HG02642 (cell line): ENCODE measurements at regions not wholly inside any gene's neighbourhood (a gene's known extent, or its start where the extent isn't known, plus 50 kb on each side); places are given as distances from the start of the nearest gene placed in this dataset.

Source experiments
- ATAC-seq: cut with Tn5 transposase; IDR thresholded peaks from one replicate; pipeline ENCODE4 v1.9.1; 2021; ENCODE audit warnings: mild to moderate bottlenecking; ENCODE audit not compliant: unreplicated experiment, poor library complexity

DNA sequence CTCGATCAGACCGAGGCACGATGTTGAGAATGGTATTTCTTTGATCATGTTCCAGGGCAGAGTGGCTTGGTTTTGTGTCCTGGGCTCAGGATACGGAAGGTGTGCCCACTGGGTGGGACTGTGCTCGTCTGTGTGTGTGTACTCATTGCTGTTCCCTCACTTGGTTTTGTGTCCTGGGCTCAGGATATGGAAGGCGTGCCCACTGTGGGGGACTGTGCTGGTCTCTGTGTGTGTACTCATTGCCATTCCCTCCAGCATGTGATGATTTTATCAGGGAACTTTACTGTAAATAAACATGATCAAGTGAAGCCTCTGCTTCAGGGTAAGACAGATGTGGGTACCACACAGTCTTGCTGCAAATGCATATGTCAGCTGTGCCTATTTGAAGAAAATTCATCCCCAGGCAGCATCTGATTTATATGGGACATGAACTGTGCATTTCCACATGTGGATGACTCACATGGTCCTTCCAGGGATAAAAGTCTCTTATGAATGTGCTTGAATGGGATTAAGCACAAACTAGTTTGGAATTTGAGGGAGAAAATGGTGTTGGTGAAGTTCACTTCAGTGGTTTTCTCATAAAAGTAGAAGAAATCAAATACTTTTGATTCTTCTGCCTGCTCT lies 274.3 kb downstream of the QKI start:
- no peak for ATAC-seq

DNA sequence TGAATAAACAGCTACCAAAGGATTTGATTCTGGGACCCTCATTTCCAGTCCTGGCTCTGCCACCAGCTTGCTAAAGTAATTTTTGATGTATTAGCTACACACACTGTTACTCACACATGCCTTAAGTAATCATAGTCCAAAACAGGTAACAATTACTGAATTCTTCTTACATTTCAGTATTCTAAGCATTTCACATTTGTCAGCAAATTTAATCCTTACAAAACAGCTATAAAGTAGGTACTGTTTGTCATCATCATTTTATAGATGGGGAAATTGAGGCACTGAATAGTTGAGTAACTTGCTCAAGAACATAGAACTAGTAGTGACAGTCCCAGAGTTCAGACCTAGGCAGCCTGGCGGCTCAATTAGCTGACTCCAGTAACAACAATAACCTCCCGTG lies 272.6 kb downstream of the QKI start:
- no peak for ATAC-seq

DNA sequence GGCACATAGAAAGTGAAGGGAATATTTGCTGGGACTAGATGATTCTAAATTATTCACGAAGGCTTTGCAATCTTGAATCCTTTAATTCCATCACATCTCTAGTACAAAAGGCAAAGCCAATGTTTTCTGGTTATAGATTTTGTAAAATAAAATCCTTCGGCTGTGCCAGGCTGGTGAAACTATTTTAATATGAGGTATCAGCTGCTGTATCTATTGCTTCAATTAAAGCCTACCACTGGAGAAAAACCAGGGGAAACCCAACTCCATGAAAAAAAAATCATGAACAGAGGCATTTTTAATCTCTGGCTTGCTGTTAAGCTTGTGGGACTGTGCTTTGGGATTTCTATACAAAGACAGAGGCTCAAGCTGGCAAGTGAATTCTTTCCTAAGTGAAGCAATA lies 271.8 kb downstream of the QKI start:
- ATAC-seq: no peak

DNA sequence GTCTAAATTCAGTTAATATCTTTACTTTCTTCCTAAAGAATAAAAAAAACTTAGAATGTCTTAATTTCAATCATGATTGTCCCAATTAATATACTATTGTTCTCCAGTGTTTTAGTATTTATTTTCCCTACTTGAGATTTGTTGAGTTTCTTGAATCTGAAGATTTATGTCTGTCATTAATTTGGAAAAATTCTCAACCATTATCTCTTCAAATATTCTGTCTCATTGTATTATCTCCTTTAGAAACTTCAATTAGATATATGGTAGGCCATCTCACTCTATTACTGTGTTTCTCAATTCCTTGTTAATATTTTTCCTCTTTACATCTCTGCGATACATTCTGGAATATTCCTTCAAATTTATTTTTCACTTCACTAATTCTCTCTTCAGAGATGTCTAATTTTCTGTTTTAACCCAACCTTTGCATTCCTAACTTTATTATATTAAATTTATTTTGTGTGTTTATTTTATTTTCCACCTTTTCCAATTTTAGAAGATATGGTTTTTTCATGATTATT lies 268.6 kb downstream of the QKI start:
- ATAC-seq: no peak

DNA sequence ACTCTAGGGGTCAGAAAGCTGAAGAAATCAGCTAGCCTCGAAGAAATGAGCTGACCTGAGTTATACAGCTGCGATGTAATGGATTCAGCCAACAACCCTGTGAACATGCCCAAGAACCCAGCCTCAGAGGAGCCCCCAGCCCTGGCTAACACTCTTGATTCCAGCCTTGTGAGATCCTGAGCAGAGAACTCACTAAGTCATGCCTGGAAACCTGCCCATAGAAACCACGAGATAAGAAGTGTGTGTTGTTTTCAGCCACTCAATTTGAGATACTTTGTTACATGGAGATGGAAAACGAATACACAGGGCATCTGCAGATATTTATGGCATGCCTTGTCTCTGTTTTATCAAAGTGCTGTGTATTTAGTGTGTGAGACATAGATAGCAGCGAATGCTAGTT lies 265.2 kb downstream of the QKI start:
- no peak for ATAC-seq

DNA sequence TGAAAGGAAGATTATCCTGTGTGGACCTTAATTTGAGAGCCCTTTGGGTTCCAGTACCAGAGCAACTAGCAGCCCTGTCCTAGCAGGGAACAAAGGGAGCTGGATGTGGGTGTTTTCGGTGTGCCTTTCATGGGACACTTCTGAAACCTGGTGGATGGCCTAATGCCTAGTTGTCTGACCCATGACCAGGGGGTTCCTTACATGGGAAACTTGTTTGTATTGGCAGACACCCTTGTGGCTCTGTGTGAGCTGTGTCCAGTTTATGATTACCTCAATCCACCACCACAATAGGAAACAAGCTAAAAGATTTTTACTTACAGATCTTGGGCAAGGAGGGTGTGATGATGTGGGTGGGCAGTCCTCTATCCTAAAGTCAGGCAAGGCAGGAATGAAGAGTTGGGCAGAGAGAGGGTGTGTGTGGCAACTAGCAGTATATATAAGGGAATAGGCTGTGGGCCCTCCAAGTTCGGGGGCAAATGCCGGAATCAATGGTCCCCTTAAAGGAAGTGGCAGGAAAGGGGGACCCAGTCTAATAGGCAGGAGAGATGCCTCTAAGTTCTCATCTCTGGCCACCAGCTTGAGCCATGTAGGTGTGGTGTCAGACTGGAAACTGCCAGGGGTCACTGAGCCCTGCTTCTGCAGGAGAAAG lies 264.6 kb downstream of the QKI start:
- ATAC-seq: no peak

DNA sequence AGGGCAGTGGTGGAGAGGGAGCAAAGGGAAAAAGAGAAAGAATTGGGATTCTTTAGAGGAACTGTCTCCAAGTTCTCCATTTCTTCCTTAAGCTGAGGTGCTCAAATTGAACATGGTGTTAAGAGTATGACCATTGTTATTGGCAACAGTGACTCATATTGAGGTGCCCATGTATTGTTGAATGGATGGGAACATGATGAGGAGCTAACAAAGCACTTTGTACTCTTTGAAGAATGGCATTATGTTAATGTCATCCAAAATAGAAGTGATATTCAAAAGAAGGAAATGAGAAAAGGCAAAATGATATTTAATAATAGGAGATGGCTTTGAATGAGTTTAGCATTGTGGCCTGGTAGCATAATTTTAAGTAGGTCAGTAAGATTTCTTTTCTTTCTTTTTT lies 261.1 kb downstream of the QKI start:
- ATAC-seq: no peak

DNA sequence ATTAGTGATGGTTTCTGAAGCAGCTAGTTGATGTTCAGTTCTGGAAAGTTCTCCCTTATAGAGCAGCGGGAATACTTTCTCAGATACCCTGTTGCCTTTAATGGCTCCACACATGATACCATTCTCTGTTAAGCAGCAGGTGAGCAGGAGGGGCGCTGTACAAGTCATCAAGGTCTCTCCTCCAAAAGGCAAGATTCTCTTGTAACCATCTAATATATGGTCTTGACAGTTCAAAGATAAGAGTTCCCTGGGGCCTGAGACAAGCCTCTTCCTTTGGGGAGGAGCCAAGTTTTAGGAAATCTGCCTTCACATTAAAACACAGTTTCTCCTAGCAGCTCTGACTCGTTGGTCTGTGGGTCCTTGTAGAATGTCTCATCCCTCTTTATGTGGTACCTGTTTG lies 258.2 kb downstream of the QKI start:
- ATAC-seq: no peak

DNA sequence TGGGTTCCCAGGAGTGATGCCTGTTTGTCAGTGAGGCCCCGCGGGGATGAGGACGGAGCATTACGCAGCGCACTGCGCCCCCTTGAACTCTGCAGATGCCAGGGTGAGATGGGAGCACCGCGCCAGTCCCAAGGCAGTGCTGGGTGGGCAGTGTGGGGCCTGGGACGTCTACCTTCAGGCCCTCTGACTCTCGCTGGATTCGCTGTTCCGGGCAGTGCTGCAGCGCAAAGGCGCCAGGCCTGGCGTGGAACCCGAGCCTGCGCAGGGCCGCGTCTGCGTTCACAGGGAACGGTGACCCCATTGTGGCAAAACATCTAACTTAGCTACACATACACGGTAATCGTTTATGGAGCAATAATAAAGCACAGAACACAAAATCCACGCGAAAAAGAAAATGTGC lies 257.3 kb downstream of the QKI start:
- no peak for ATAC-seq

DNA sequence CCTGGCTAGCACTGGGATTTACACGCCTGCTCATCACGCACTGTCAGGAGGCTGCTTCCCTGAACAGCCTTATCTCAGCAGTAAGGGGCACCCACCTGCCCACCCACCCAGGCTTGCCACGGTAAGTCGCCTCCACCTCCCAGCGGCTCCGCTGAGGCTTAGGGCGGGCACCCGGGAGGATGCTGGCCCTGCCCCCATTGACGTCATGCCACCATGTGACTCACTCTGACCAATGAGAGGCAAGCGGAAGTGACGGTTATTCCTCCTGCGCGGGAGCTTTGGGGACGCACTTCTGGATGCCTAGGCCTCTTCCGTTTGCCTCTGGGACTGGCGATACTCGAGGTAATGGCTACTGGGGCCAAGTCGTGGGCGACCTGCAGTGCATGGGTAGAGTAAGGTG lies 256.8 kb downstream of the QKI start:
- ATAC-seq: no peak

DNA sequence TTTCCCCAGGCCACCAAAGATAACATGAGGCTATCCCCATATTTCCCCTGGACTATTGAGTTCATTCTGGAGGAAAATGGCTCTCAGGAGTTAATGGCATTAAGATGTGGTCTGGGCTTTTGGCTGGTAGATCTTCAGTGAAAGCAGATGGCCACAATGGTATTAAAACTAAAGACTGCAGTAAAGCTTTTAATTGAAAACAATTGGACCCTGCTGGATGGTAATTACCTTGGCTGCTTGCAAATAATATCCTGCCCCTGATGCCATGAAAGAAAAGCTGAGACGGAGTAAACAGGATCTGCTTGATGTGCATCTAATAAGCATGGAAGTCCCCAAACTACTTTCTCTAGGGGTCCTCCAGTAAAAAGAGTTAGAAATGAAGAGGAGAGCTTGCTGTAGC lies 255.8 kb downstream of the QKI start:
- ATAC-seq: no peak

DNA sequence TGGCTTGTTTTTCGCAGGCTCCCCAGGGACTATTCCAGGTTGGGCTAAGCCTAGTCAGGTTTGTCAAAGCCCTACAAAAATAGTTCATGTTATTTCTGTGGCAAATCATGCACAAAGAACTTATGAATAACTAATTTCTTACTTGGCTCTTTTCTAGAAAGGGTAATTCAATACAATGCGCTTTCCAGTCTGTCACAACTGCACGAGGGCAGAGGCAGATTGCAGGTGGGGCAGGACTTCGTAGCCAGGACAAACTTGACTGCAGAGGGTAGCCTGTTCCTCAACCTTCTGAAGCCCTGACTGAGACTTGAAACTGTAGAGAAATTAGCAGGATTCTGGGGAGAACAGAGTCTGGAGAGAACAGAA lies 253.5 kb downstream of the QKI start:
- ATAC-seq: no peak

DNA sequence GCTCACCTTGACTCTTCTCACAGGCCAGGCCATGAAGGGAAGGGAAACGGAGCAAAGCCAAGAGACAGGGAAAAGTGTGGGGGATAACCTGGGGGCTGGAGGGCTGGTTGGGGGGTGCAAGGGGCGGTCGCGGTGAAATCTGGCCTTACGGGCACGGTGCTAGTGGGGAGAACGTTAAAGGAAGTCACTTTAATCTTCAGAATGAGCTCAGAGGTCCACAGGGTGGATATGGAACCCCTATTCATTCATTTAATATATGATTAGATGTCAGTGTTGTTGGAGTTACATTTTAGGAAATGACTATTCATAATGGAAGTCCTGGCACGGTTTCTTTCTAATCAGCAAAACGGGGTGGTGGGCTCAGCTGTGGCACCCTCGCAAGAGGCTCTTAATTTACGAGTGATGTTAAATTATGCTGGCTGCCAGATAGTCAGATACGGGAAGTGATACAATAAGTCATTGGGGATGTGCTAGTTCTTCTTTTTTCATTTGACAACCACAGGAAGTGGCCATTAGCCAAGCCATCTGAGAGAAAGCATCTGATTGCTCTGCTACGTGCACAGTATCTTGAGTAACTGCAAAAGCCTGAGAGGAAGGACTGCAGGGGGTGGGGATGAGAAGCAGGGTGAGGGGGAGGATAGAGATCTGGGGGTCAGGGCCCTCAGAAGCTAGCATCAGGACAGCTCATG lies 253.0 kb downstream of the QKI start:
- ATAC-seq: peak; percentile 97

DNA sequence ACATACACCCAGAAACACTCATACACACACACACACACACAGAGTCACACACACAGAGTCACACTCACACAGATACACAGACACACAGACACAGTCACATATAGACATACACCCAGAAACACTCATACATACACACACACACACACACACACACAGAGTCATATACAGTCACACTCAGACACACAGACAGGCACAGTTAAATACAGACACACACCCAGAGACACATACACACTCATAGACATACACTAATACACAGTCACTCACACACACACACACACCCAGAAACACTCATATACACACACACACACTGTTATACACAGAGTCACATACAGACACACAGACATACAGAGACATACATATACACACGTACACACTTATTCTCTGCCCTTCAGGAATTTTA lies 250.9 kb downstream of the QKI start:
- ATAC-seq: no peak

DNA sequence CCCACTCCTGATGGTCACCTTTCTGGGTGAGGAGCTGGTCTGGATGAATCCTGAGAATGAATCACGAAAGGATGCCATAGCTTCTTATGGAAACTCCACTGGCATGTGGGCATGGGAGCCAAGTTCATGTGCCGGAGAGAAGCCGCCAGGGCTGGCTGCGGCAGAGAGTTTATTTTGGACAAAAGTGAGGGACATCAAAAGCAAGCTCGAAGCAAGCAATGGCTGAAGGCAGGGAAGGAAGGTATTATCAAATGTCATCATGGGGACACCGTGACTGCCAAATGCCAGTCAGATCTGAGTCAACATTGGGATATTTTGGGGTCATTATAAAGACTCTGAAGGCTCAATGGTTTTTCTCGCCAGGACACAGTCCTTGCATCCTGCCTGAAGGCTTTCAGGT lies 249.1 kb downstream of the QKI start:
- no peak for ATAC-seq

DNA sequence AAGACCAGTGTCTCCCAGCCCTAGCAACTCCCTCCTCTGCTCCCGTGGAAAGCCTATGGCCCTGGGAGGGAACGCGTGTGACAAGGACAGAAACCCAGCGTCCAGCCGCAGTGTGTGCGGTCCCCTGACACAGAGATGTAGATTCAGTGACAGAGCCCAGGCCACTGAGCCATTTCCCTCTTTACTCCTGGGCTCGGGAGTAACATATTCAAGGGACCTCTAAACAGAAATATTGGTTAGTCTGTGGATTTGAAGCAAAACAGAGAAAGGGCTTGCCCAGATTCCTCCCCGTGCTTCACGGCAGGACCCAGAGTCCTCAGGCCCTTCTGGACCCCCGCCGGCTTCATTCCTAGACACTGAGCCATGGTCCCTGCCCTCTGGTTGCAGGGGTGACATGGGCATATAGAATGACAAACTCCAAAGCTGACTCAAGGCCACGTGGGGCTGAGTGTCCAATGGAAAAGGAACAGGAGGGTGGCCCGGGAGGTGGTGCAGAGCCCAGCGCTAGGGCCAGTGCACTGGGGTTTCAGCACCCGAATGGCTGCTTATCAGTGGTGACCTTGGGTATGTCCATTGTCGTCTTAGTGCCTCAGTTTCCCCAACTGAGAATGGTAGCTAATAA lies 248.2 kb downstream of the QKI start:
- ATAC-seq: no peak

DNA sequence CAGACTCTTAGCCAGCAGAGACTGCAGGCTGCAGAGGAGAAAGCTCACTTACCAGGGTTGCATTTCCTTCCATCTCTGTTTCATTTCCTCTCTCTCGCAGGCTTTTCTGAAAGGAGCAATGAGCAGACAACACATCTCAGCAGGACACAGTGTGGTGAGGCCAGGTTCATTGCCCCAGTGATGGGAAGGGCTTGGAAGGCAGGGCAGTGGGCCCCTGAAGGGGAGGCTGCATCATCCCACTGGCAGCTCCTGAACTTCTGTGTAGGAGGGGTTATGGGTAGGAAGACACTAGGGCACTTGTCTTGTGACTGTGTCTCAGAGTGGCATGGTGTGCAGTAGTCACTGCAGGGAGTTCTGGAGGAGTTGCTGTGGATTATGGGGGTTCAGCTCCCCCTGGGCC lies 246.8 kb downstream of the QKI start:
- peak; percentile 96 for ATAC-seq

DNA sequence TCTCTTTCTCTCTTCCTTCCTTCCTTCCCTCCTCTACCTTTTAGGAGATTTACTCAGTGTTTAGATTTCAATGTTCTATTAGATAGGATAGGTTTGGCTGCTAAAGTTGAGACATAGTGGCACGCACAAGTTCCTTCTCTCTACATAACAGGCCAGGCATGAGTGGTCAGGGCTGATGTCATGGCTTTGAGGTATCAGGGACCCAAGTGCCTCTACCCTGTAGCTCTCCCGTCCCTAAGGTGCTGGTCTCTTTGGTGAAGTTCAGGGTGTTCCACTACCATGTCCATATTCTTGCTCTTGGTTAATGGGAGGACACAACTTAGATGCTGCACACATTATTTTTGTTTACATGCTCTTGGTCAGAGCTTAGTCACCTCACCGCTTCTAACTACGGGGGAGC lies 245.3 kb downstream of the QKI start:
- no peak for ATAC-seq

DNA sequence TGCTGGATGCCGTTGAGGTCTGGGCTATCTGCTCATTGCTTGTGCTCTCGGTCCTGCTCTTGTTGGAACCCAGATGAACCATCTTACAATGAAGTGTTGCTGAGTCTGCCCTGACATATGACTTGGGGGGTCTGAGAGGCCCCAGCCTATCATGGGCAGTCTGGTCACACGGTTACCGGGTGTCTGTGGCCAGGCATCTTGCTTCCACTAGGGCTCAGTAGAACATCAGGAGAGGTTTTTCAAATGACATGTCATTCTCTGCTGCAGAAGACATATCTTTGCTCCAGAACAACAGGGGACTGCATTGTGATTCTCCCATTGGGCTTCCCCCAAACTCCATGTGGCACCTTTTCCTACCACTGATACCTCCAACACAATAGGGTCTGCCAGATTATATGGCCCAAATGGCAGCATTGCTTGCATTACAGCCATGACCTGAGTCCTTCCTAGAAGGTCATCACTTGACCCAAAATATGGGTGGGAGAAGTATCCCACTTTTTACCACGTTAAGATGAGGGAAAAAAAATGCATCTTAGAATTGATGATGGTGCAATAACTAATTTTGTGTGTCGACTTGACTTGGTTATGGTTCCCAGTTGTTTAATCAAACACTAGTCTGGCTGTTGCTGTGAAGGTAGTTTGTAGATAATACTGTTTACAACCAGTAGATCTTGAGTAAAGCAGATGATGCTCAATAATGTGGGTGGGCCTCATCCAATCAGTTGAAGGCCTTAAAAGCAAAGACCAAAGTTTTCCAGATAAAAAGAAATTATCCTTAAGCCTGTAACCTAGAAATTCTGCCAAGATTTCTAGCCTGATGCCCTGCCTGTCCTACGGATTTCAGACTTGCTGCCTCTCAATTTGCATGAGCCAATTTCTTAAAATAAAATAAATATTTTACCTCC lies 241.0 kb downstream of the QKI start:
- ATAC-seq: no peak

DNA sequence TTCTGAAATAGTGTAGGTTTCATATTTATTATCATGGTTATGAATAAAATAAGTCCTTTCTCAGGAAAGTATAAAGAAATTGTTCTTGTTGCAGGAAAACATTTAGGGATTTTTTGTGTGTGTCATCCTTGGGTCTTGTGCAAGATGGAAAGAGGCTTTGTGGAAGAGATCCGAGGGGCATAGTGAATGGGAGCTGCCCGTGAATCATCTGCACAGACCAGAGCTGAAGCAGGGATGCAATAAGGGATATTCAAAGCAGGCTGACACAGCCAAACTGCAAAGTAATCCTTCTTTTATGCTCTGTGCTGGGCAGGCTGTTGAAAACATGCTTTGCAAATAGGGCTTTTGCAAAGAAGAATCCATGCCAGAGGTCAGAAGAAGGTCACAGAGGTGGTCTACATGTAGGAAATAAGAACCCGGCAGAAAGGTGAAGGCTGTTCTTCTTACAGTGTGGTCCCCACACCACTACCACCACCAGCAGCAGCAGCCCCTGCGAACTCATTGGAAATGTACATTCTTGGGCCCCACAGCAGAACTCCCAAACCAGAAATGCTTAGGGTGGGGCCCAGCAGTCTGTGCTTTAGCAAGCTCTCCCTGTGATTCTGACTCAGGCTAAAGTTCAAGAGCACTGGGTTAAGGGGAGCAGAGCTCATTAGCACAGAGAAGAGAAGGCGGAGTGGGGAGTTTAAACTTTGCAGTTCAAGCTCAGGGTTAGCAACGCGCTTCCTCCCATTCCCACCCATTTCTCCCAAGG lies 237.6 kb downstream of the QKI start:
- ATAC-seq: no peak
